Neural progenitor cell (in vitro differentiated cells): ENCODE measurements at regions not wholly inside any gene's neighbourhood (a gene's known extent, or its start where the extent isn't known, plus 50 kb on each side); places are given as distances from the start of the nearest gene placed in this dataset.

Source experiments
- DNase-seq: peaks from one replicate; pipeline ENCODE4 v3.0.0-alpha.2; 2016; ENCODE audit warnings: low spot score
- H2AFZ ChIP-seq: fragments of 200-600 bp; sonication (generic); replicated peaks from 2 replicates; pipeline ENCODE4 v1.6.1; 2016; ENCODE audit warnings: antibody characterized with exemption
- H3F3A ChIP-seq: fragments of 200-600 bp; sonication (generic); 2 replicates; pipeline ENCODE4 v1.6.1; 2016; ENCODE audit warnings: antibody characterized with exemption, low read depth
- H3K27ac ChIP-seq: fragments of 200-600 bp; sonication (generic); 2 replicates; pipeline ENCODE4 v1.5.1; 2016; ENCODE audit warnings: mild to moderate bottlenecking
- H3K27me3 ChIP-seq: fragments of 200-600 bp; sonication (generic); 2 replicates; pipeline ENCODE4 v1.6.1; 2016; ENCODE audit warnings: mild to moderate bottlenecking, moderate library complexity
- H3K36me3 ChIP-seq: fragments of 200-600 bp; sonication (generic); 2 replicates; pipeline ENCODE4 v1.5.1; 2016
- H3K4me1 ChIP-seq: fragments of 200-600 bp; sonication (generic); 2 replicates; pipeline ENCODE4 v1.6.1; 2016; ENCODE audit warnings: mixed run types
- H3K4me2 ChIP-seq: fragments of 200-600 bp; sonication (generic); 2 replicates; pipeline ENCODE4 v1.6.1; 2016
- H3K4me3 ChIP-seq: fragments of 200-600 bp; sonication (generic); 2 replicates; pipeline ENCODE4 v1.5.1; 2016
- H3K79me2 ChIP-seq: fragments of 200-600 bp; sonication (generic); 2 replicates; pipeline ENCODE4 v1.6.1; 2016; ENCODE audit warnings: low read depth
- H3K9ac ChIP-seq: fragments of 200-600 bp; sonication (generic); 2 replicates; pipeline ENCODE4 v1.6.1; 2016
- H3K9me3 ChIP-seq: fragments of 200-600 bp; sonication (generic); 2 replicates; pipeline ENCODE4 v1.5.1; 2016; ENCODE audit warnings: low read depth
- H4K20me1 ChIP-seq: fragments of 200-600 bp; sonication (generic); 2 replicates; pipeline ENCODE4 v1.6.1; 2016; ENCODE audit warnings: low read depth
- H3K27ac Mint-ChIP-seq: 3 replicates; pipeline ENCODE4 v1.8.0; 2021; ENCODE audit warnings: mixed read lengths
- H3K27me3 Mint-ChIP-seq: 2 replicates; pipeline ENCODE4 v1.8.0; 2022; ENCODE audit warnings: low read depth, mild to moderate bottlenecking, inconsistent platforms, moderate library complexity, mixed read lengths; ENCODE audit not compliant: insufficient read depth
- H3K36me3 Mint-ChIP-seq: 3 replicates; pipeline ENCODE4 v1.8.0; 2021; ENCODE audit warnings: mixed read lengths
- H3K4me1 Mint-ChIP-seq: 3 replicates; pipeline ENCODE4 v1.8.0; 2021; ENCODE audit warnings: mixed read lengths
- H3K4me3 Mint-ChIP-seq: 3 replicates; pipeline ENCODE4 v1.8.0; 2021; ENCODE audit warnings: mild to moderate bottlenecking, moderate library complexity, mixed read lengths
- H3K9me3 Mint-ChIP-seq: 3 replicates; pipeline ENCODE4 v1.8.0; 2020; ENCODE audit warnings: mixed read lengths
- CTCF ChIP-seq: fragments of 200-600 bp; sonication (generic); IDR thresholded peaks from 2 replicates; pipeline ENCODE4 v1.5.1; 2017; ENCODE audit warnings: antibody characterized with exemption, mild to moderate bottlenecking
- EZH2 ChIP-seq: fragments of 200-600 bp; sonication (generic); IDR thresholded peaks from 2 replicates; pipeline ENCODE4 v1.6.1; 2017; ENCODE audit warnings: antibody characterized with exemption, mild to moderate bottlenecking, moderate library complexity
- EZH2phosphoT487 ChIP-seq: fragments of 200-600 bp; sonication (generic); IDR thresholded peaks from 2 replicates; pipeline ENCODE4 v1.6.1; 2017; ENCODE audit warnings: antibody characterized with exemption

- no peaks in the 10 kb centered on the region for H3K4me1 Mint-ChIP-seq
- H3K9ac ChIP-seq = no peak overlapping the region
Observed at GRCh38 chr1:69045572-69045971, 522.1 kb upstream of the LRRC7 start.

GRCh38 chr1:69055194-69055593 is 512.5 kb upstream of the LRRC7 start:
- H3K36me3 Mint-ChIP-seq = no peaks in the 10 kb centered on the region
- DNase-seq = peak; percentile 5
- Histone ChIP-seq H3K9ac (no peak overlapping the region), H3K4me3 (no peak overlapping the region), H3K4me1 (peaks cover 21% of the 10 kb centered on the region), H2AFZ (peak overlapping the region; percentile 65), H3F3A (no peaks in the 10 kb centered on the region), H3K27me3 (no peaks in the 10 kb centered on the region), H3K36me3 (no peaks in the 10 kb centered on the region), H3K27ac (no peak overlapping the region), H3K9me3 (no peaks in the 10 kb centered on the region), H3K79me2 (no peaks in the 10 kb centered on the region), H3K4me2 (no peak overlapping the region), H4K20me1 (no peaks in the 10 kb centered on the region)
- no peak overlapping the region for H3K27ac Mint-ChIP-seq
- H3K27me3 Mint-ChIP-seq = no peaks in the 10 kb centered on the region
- H3K4me3 Mint-ChIP-seq = no peak overlapping the region
- H3K4me1 Mint-ChIP-seq = no peaks in the 10 kb centered on the region
- TF ChIP-seq EZH2phosphoT487 = no peak
- no peaks in the 10 kb centered on the region for H3K9me3 Mint-ChIP-seq

More at GRCh38 chr1:69045572-69045971, 522.1 kb upstream of the LRRC7 start:
- TF ChIP-seq EZH2 (no peak), CTCF (no peak), EZH2phosphoT487 (no peak)
- H3K27me3 ChIP-seq = no peaks in the 10 kb centered on the region
- H3K27ac ChIP-seq = no peak overlapping the region
- no peaks in the 10 kb centered on the region for H3K36me3 ChIP-seq
- Mint-ChIP-seq H3K27me3 (no peaks in the 10 kb centered on the region), H3K4me3 (no peak overlapping the region), H3K27ac (no peak overlapping the region), H3K36me3 (no peaks in the 10 kb centered on the region), H3K9me3 (peaks cover 12% of the 10 kb centered on the region)
- H3K9me3 ChIP-seq = peaks cover 2% of the 10 kb centered on the region
- DNase-seq = no peak
- no peaks in the 10 kb centered on the region for H3K79me2 ChIP-seq
- H2AFZ ChIP-seq = no peak overlapping the region
- H3F3A ChIP-seq = no peaks in the 10 kb centered on the region
- no peak overlapping the region for H3K4me2 ChIP-seq
- no peaks in the 10 kb centered on the region for H4K20me1 ChIP-seq
- H3K4me1 ChIP-seq = no peaks in the 10 kb centered on the region
- no peak overlapping the region for H3K4me3 ChIP-seq

- no peak overlapping the region for H3K27ac Mint-ChIP-seq
Observed at GRCh38 chr1:69058454-69058853, 509.3 kb upstream of the LRRC7 start.

GRCh38 chr1:69070660-69071373 is 496.9 kb upstream of the LRRC7 start:
- Histone ChIP-seq H3K79me2 (no peaks in the 10 kb centered on the region), H4K20me1 (no peaks in the 10 kb centered on the region), H3F3A (no peaks in the 10 kb centered on the region), H3K4me3 (no peak overlapping the region), H3K4me2 (no peak overlapping the region), H3K9me3 (no peaks in the 10 kb centered on the region), H3K4me1 (peaks cover 4% of the 10 kb centered on the region), H3K27me3 (no peaks in the 10 kb centered on the region), H3K27ac (no peak overlapping the region), H2AFZ (no peak overlapping the region), H3K36me3 (no peaks in the 10 kb centered on the region), H3K9ac (no peak overlapping the region)
- Mint-ChIP-seq H3K4me1 (no peaks in the 10 kb centered on the region), H3K4me3 (no peak overlapping the region), H3K27ac (no peak overlapping the region), H3K27me3 (peaks cover 2% of the 10 kb centered on the region), H3K36me3 (no peaks in the 10 kb centered on the region), H3K9me3 (peaks cover 25% of the 10 kb centered on the region)
- TF ChIP-seq EZH2phosphoT487 = no peak
- TF ChIP-seq CTCF = no peak
- TF ChIP-seq EZH2 = no peak
- no peak for DNase-seq

More at GRCh38 chr1:69058454-69058853, 509.3 kb upstream of the LRRC7 start:
- H4K20me1 ChIP-seq = no peaks in the 10 kb centered on the region
- H3K4me2 ChIP-seq = no peak overlapping the region
- H3K36me3 Mint-ChIP-seq = no peaks in the 10 kb centered on the region
- DNase-seq = no peak
- H3K9me3 Mint-ChIP-seq = no peaks in the 10 kb centered on the region
- H3K4me3 Mint-ChIP-seq = no peak overlapping the region
- H3K9me3 ChIP-seq = no peaks in the 10 kb centered on the region
- no peaks in the 10 kb centered on the region for H3K4me1 Mint-ChIP-seq
- peaks cover 3% of the 10 kb centered on the region for H3K27me3 Mint-ChIP-seq
- H3K9ac ChIP-seq = no peak overlapping the region
- H3K4me3 ChIP-seq = no peak overlapping the region
- H3K79me2 ChIP-seq = no peaks in the 10 kb centered on the region
- no peaks in the 10 kb centered on the region for H3K36me3 ChIP-seq
- no peaks in the 10 kb centered on the region for H3F3A ChIP-seq
- no peak overlapping the region for H3K27ac ChIP-seq
- peaks cover 21% of the 10 kb centered on the region for H3K4me1 ChIP-seq
- TF ChIP-seq EZH2 = no peak
- no peak for TF ChIP-seq EZH2phosphoT487
- no peaks in the 10 kb centered on the region for H3K27me3 ChIP-seq
- no peak overlapping the region for H2AFZ ChIP-seq
